ENCODE measurements at regions not wholly inside any gene's neighbourhood (a gene's known extent, or its start where the extent isn't known, plus 50 kb on each side); places are given as distances from the start of the nearest gene placed in this dataset.

DNA sequence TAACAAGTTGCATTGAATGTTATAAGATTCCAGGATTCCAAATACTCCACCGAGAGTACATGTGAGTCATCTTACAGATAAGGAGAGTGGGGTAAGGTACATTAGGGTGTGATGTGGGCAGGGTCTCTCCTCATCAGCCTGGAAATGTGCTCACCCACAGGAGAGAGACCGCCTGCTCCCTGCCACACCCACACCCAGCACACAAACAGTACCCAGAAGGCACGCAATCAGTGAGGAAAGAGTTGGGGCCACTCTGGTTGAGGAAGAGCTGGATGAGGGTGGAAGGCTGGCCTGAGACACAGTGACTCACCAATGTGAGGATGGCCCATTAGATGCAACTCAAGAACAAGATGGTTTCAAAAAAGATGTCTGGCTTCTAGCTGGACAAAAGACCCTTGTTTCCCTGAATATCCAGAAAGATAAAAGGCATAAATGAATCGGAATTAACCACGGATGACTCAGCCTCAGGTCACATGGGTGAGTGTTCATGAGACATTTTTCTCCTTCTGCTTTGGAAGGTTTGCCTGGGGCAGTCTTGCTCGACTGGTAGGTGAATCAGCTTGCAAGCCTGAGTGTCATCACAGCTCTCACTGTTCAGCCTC, 51.1 kb upstream of the LHFPL2 start (continued):
- no peak for TF ChIP-seq RCOR1 (IDR thresholded peaks at IDR 0.05; ENCODE audit: insufficient replicate concordance, low read length)

DNA sequence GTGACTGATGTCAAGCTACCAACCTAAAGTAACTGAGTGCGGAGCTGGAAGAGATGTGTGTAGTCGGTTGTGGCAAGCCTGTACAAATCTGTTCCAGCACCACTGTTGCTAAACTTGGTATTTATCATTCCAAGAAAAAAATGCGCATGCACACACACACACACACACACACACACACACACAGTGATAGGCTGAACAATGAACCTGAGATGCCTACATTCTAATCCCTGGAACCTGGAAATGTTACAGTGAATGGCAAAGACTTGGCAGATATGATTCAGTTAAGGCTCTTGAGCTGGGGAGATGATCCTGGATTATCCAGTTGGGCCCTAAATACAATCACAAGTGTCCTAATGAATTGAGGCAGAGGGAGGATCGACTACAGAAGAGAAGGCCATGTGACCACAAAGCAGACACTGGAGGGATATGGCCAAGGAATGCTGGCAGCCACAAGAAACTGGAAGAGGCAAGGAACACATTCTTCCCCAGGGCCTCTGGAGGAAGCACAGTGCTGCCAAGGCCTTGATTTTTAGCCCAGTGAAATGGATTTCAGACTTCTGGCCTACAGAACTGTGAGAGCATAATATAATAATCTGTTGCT, 49.7 kb upstream of the LHFPL2 start:
- H3K27ac ChIP-seq (ENCODE audit: insufficient read depth, low read length): no peak overlapping the region
- no peak for ATAC-seq (ENCODE audit: low read depth)
- H3K9ac ChIP-seq (ENCODE audit: low read depth, low read length): no peak overlapping the region
- H3K36me3 ChIP-seq (ENCODE audit: control insufficient read depth, insufficient read depth, low read length): no peaks in the 10 kb centered on the region
- ChIA-PET POLR2A (ENCODE audit: unreplicated experiment) (no interaction called here), CTCF (interaction anchor here (0.6 kb wide), 1 partner anchor 130 kb away, joined by 3 read pairs; no protein-coding TSS in a partner anchor)
- H2BK20ac ChIP-seq (ENCODE audit: low read depth, low read length): peak overlapping the region; percentile 27; the same call in 1 of the 2 replicates
- no peak overlapping the region for H4K91ac ChIP-seq (ENCODE audit: insufficient read depth, low read depth, low read length)
- peak overlapping the region; percentile 47; the same call in 1 of the 2 replicates for H2BK120ac ChIP-seq (ENCODE audit: low read depth, low read length)
- H3K27me3 ChIP-seq (ENCODE audit: control insufficient read depth, insufficient read depth, low read length): no peaks in the 10 kb centered on the region
- no peak overlapping the region; the same call in 1 of the 2 replicates for H3K23ac ChIP-seq (ENCODE audit: low read depth, low read length)
- H4K8ac ChIP-seq (ENCODE audit: low read depth in 2 of 2, low read length in 2 of 2): peak overlapping the region in 1 of 2 experiments; percentile 18; a peak in 1 of 4 replicates
- DNase-seq: peak; percentile 36
- H3K9me3 ChIP-seq (ENCODE audit: control insufficient read depth, insufficient read depth, low read length): peaks cover 2% of the 10 kb centered on the region; the same call in 1 of the 2 replicates
- no peaks in the 10 kb centered on the region for H3K79me1 ChIP-seq (ENCODE audit: low read depth in 1 of 2, low read length in 2 of 2)
- H3K4ac ChIP-seq (ENCODE audit: low read depth, low read length): peak overlapping the region; percentile 36
- H4K20me1 ChIP-seq (ENCODE audit: insufficient read depth, low read length): no peaks in the 10 kb centered on the region
- H3K4me3 ChIP-seq (ENCODE audit: insufficient read depth, low read depth, low read length): no peak overlapping the region
- H2AK5ac ChIP-seq (ENCODE audit: low read depth, low read length): peak overlapping the region; percentile 22
- intact Hi-C loops (cut with micrococcal nuclease): no loop called here
- peak overlapping the region; percentile 25 for H2AFZ ChIP-seq (replicated peaks; ENCODE audit: low read length, poor library complexity)
- BruUV-seq (replicated peaks): no TSS peak
- H4K5ac ChIP-seq (ENCODE audit: low read depth, low read length): no peak overlapping the region
- peaks cover 9% of the 10 kb centered on the region; the same call in 1 of the 2 replicates for H3K9me1 ChIP-seq (ENCODE audit: insufficient read depth, low read length)
- in situ Hi-C loops (cut with MboI; ENCODE audit: low sequenced_read_pairs): no loop called here
- H2AK9ac ChIP-seq (replicated peaks; ENCODE audit: low read depth, low read length, poor library complexity): peak overlapping the region; percentile 60
- peak overlapping the region; percentile 15; the same call in 1 of the 3 replicates for H2BK15ac ChIP-seq (ENCODE audit: low read depth, low read length)
- H3K4me1 ChIP-seq (ENCODE audit: control insufficient read depth, insufficient read depth, low read length): peaks cover 10% of the 10 kb centered on the region
- 80% methylated on average over 1 of the region's 4 CpGs; no CpG with 5 or more reads in 1 of the 2 experiments for WGBS, 2 experiments (ENCODE audit: extremely low coverage in 2 of 2, insufficient read length in 1 of 2)
- H3K4me2 ChIP-seq (ENCODE audit: low read depth, low read length): no peak overlapping the region
- H3K18ac ChIP-seq (ENCODE audit: low read depth, low read length): no peak overlapping the region
- H2BK5ac ChIP-seq (ENCODE audit: low read depth, low read length, poor library complexity, severe bottlenecking): peak overlapping the region; percentile 20
- dilution Hi-C loops (cut with HindIII; ENCODE audit: low sequenced_read_pairs, unreplicated experiment): no loop called here
- no peak overlapping the region for H3K56ac ChIP-seq (ENCODE audit: extremely low read depth, insufficient read depth, low read length)
- peak overlapping the region; percentile 38 for H3K14ac ChIP-seq (replicated peaks; ENCODE audit: low read depth, low read length)
- TF ChIP-seq USF2 (IDR thresholded peaks at IDR 0.05; ENCODE audit: low read depth, low read length) (peak; percentile 47; the same call in 1 of the 2 replicates), MAFK (IDR thresholded peaks at IDR 0.05; ENCODE audit: low read depth, low read length) (no peak)
